Esophagus squamous epithelium (tissue), 4 donors: ENCODE measurements at regions not wholly inside any gene's neighbourhood (a gene's known extent, or its start where the extent isn't known, plus 50 kb on each side); places are given as distances from the start of the nearest gene placed in this dataset.

Experiments
- POLR2A ChIP-seq, 4 donors: fragments of 450-650 bp; IDR thresholded peaks; one replicate each; pipeline ENCODE4 v1.6.1; 2017; ENCODE audit warnings: antibody characterized with exemption in 4 of 4, mild to moderate bottlenecking in 4 of 4, moderate library complexity in 3 of 4
- TF ChIP-seq, protein P1 (sequence below), 6 experiments: fragments of 450-650 bp in 4 of 6; fragments of 200-600 bp in 2 of 6; sonication (generic) in 2 of 6; IDR thresholded peaks; one replicate each; pipeline ENCODE4 v1.5.1; 2016 to 2019; ENCODE audit warnings: antibody characterized with exemption in 6 of 6, mild to moderate bottlenecking in 4 of 6, moderate library complexity in 4 of 6

GRCh38 chr7:116316838-116317628 is 106.7 kb downstream of the TES start:
- TF ChIP-seq, protein P1, sequence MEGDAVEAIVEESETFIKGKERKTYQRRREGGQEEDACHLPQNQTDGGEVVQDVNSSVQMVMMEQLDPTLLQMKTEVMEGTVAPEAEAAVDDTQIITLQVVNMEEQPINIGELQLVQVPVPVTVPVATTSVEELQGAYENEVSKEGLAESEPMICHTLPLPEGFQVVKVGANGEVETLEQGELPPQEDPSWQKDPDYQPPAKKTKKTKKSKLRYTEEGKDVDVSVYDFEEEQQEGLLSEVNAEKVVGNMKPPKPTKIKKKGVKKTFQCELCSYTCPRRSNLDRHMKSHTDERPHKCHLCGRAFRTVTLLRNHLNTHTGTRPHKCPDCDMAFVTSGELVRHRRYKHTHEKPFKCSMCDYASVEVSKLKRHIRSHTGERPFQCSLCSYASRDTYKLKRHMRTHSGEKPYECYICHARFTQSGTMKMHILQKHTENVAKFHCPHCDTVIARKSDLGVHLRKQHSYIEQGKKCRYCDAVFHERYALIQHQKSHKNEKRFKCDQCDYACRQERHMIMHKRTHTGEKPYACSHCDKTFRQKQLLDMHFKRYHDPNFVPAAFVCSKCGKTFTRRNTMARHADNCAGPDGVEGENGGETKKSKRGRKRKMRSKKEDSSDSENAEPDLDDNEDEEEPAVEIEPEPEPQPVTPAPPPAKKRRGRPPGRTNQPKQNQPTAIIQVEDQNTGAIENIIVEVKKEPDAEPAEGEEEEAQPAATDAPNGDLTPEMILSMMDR (IDR thresholded peaks at IDR 0.05): no peak
- TF ChIP-seq POLR2A (IDR thresholded peaks at IDR 0.05): no peak
